Raji (cell line): ENCODE measurements at regions not wholly inside any gene's neighbourhood (a gene's known extent, or its start where the extent isn't known, plus 50 kb on each side); places are given as distances from the start of the nearest gene placed in this dataset.

Source experiments
- POLR2A ChIP-seq: IDR thresholded peaks from 2 replicates; pipeline ENCODE4 v1.6.1; 2011; ENCODE audit warnings: low read depth, low read length, control low read depth; ENCODE audit not compliant: insufficient read depth

GRCh38 chr5:157965040-157965678, 106.2 kb upstream of the CLINT1 start:
- no peak for TF ChIP-seq POLR2A

- no peak for TF ChIP-seq POLR2A
Measured at GRCh38 chr5:157963761-157964160, 104.8 kb upstream of the CLINT1 start.

GRCh38 chr5:157963244-157963643, 104.3 kb upstream of the CLINT1 start:
- no peak for TF ChIP-seq POLR2A

- TF ChIP-seq POLR2A = no peak
Measured at GRCh38 chr5:157961896-157962590, 103.1 kb upstream of the CLINT1 start.

- no peak for TF ChIP-seq POLR2A
Measured at GRCh38 chr5:157961176-157961575, 102.2 kb upstream of the CLINT1 start.

GRCh38 chr5:157959370-157959769, 100.4 kb upstream of the CLINT1 start:
- no peak for TF ChIP-seq POLR2A

- TF ChIP-seq POLR2A = no peak
Measured at GRCh38 chr5:157956271-157956885, 97.4 kb upstream of the CLINT1 start.

- no peak for TF ChIP-seq POLR2A
Measured at GRCh38 chr5:157955541-157956172, 96.7 kb upstream of the CLINT1 start.

GRCh38 chr5:157952374-157952685, 93.4 kb upstream of the CLINT1 start:
- no peak for TF ChIP-seq POLR2A

GRCh38 chr5:157951673-157952373, 92.9 kb upstream of the CLINT1 start:
- TF ChIP-seq POLR2A = no peak

GRCh38 chr5:157949520-157949919, 90.6 kb upstream of the CLINT1 start:
- no peak for TF ChIP-seq POLR2A

- TF ChIP-seq POLR2A = no peak
Measured at GRCh38 chr5:157948738-157949410, 89.9 kb upstream of the CLINT1 start.

- no peak for TF ChIP-seq POLR2A
Measured at GRCh38 chr5:157947156-157947555, 88.2 kb upstream of the CLINT1 start.

- TF ChIP-seq POLR2A = no peak
Measured at GRCh38 chr5:157944938-157945337, 86.0 kb upstream of the CLINT1 start.
